RPMI8226 (cell line): ENCODE measurements at regions not wholly inside any gene's neighbourhood (a gene's known extent, or its start where the extent isn't known, plus 50 kb on each side); places are given as distances from the start of the nearest gene placed in this dataset.
A peak's percentile ranks its signal among the peaks of the same experiment; 100 is the strongest.

Experiments used
- DNase-seq: peaks from one replicate; pipeline ENCODE4 v3.0.0-alpha.2; 2015

DNA sequence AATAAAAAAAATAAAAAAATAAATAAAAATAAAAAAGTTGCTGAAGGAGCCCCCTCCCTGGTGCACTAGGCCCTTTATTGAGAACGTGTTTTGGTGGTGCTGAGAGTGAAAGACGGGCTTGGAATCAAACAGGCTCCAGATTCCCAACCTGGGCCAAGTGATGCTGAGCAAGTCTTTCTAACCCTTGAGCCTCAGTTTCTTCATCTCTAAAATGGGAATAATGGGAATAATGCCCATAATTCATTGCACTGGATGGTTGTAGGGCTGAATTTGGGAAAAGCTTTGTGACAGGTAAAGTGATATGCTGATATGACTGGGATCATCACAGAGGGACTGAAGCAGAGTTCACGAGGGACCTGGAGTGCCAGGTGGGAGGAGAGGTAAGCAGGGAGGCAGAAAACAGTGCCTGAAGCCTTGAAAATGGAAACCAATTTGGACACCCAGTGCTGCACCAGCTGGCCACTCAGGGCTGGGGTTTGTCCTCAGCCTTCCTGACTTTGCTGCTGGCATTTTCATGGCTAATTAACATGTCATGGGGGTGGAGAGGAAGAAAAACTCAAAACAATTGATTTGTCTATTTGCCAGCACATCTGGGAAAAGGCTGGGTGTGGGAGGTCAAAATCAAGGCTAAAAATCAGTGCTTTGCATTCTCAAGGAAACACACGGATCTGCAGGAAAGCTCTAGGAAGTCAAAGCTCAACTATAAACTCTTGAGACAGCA, 241.3 kb downstream of the LOXHD1 start:
- no peak for DNase-seq

GRCh38 chr18:46416706-46417638, 240.0 kb downstream of the LOXHD1 start:
- peak; percentile 47 for DNase-seq

GRCh38 chr18:46418663-46419260, 238.3 kb downstream of the LOXHD1 start:
- no peak for DNase-seq

GRCh38 chr18:46419391-46420141, 237.5 kb downstream of the LOXHD1 start:
- no peak for DNase-seq

DNA sequence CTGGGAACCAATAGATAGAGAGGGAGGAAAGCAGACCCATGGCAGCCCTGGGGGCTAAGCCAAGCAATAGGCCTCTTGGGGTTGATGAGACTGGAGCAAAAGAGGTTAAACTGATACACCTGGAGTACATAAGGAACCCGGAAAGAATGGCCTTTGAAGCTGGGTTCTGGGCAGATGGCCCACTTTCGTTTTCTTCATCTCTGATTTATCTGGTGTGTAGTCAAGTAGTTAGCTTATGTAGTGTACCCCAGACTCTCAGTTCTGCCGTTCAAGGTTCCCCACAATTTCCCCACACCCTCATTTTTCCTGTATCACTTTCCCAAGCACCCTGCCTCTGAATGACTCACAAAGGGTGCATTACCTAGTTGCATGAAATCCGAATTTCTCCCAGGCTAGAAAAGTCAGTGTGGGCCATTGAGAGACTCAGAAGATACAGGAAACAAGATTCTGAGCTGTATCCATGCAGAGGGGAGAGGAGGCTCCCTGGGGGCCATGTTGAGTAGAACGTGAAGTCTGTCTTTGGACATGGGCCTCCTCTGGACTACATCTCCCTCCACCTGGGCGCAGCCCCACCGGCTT, 235.0 kb downstream of the LOXHD1 start:
- peak; percentile 49 for DNase-seq

DNA sequence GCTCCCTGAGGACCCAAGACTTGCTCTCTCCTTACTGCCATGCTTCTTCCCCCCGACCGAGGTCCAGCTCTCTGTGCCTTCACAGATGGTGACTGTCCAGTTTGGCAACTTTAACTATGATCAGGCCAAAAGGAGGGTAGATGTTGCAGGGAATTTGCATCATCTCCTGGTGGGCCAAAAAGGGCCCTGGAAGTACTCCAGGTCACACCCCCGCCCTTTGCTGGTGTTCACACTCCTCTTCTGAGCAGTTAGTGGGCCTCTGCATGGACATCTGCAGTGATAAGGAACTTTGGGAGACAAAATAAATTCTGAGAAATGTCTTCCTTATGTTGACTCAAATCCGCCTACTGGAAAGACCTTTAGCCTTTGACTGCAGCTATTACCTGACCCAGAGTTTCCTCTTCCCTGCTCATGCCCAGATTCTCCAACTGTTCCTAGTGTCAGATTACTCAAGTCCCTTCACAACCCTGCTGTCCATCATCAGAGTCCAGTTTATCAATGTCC, 234.4 kb downstream of the LOXHD1 start:
- DNase-seq = no peak

DNA sequence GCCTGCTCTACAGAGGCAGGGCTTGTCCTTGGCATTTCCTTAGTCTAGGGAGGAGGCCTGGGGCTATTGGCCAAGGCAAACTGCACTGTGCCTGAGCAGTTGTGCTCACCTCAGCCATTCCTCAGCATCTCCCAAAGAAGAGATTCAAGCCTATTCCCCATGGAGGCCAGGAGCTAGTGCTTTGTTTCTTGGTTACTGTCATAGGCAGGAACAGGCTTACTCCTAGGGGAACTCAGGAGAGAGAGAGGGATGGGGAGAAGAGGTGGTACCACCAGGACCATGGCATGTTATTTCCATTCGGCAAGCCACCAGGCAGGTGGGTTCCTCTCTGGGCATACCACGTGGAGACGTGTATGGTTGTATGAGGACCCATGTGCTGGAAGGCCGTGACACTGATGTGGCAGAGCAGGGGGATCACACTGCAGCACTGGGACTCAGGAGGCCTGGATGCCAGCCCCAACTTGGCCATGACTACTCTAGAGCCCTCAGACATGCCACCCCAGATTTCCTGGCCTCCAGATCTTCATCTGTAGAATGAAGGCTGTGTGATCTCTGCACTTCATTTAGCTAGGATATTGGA, 233.7 kb downstream of the LOXHD1 start:
- no peak for DNase-seq

DNA sequence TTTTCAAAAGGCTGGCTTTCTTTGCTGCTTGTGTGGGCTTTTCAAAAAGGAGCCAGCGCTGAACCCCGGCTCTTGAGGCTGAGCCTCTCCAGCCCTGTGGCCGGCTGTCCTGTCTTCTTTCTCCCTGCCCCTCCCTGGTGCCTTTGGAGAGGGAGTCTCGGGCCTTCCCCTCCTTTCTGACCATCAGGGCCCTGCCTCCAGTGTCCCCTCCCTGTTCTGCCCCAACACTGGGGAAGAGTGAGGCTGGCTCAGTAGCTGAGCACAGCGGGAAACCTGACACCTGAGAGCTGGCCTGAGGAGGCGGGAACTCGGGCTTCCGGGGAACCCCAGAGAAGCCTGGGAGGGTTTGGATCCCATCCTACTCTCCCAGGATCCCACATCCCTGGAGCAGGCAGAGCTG, 232.1 kb downstream of the LOXHD1 start:
- no peak for DNase-seq

DNA sequence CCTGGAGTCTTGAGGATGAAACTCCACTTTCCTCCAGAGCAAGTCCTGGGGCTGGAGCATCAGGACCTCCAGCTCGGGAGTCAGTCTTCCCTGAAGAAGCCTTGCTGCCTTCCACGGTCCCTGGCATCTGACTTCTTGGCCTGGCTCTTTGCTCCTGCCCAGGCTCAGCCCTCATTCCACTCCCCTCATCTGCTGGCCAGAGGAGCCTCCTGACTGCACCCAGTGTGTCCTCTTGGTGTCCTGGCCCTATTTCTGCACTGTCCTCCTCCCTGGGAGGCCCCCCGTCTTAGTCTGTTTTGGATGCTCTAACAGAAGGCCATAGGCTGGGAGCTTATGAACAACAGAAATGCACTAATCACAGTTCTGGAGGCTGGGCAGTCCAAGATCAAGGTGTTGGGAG, 231.5 kb downstream of the LOXHD1 start:
- DNase-seq = no peak

DNA sequence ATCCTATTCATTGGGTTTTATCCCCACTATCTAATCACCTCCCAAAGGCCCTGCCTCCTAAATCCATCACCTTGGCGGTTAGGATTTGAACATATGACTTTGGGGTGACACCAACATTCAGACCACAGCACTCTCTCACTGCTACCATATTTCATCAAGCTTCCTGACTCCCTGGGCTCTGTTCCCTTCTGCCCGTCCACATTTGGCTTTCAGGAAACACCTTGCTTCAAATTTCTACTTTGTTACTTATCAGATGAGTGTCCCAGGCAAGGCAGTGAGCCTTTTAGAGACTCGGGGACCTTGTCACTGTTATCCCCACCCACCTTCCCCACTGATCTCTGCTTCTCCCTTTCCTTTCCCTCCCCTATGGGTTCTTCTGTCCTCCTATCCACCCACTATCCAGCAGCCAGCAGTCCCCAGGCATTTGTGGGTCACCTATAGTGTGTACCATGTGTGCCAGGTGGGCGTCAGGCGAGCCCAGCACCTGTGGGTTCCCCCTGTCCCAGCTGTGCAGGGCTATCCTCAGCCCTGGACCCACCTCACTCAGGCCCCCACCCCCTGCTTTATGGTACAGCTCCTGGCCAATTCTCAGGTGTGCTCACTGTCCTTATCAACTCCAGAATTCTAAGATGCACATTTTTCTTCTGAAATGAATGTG, 230.9 kb downstream of the LOXHD1 start:
- no peak for DNase-seq

DNA sequence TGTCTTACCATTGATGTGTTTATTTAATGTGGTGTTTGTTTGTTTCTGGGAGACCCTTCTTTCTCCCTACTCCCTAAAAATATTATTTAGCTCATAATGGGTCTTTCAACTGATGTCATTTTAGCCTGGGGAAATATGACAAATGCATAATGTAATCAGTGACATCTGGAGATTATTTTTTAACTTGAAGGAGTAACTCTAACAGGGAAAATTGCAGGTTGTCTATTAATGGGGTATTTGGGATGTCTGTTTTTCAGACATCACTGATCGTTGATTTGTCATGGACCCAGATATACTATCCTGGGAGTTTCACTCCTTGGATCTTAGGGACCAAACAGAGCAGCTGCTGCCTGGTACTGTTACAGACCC, 230.4 kb downstream of the LOXHD1 start:
- no peak for DNase-seq
